NCI-H345 treated with DMSO at 0.1 percent for 48 hours (cell line): ENCODE measurements at regions not wholly inside any gene's neighbourhood (a gene's known extent, or its start where the extent isn't known, plus 50 kb on each side); places are given as distances from the start of the nearest gene placed in this dataset.

Experiments
- DNase-seq: peaks from one replicate; lab custom pipeline; 2025; ENCODE audit not compliant: unreplicated experiment; lab: John Stamatoyannopoulos, UW

DNA sequence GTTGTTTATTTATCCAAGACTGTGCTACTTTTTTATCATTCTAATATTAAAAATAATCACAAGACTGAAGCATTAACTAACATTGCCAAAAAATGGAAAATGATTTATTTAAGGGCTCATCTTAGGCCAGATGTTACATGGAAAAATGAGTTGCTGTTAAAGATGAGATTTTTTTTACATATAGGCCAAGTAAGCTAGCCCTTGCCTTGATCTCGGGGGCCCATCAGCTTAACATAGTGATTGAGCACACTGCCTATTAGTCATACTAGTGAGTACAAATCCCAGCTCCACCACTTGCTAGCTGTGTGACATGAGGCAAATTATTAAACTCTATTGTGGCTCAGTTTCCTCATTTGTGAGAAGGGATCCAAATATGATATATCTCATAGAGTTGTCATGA lies 275.9 kb upstream of the SNX7 start:
- no peak for DNase-seq

DNA sequence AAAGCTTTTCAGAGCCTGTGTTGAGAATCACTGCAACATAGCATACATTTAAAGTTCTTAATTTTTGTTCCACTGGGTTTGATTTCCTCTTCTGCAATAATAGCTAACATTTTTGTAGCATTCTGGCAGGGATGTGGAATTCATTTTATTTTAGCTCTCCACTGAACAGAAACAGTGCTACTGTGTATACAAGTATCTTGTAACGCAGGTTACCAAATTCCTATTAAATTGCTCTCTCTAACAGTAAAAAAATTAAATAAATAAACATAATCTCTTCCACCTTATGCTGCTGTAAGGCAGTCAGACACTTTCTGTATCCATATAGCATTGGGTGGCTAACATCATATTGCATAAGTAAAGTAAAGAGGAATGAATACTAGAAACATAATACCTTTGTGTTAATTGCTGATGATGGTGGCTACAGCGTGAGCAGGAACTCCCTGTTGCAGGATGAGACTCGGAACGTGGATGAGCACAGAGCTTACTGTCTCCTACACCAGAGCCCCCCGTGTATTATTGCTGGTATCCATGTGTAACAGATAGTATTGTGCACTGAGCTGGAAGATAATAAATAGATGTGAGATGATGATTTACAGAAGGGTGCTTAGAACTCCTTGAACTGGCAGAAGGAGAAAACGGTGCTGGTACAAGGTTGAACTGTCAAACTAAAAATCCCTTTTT lies 276.9 kb upstream of the SNX7 start:
- DNase-seq, result no peak

DNA sequence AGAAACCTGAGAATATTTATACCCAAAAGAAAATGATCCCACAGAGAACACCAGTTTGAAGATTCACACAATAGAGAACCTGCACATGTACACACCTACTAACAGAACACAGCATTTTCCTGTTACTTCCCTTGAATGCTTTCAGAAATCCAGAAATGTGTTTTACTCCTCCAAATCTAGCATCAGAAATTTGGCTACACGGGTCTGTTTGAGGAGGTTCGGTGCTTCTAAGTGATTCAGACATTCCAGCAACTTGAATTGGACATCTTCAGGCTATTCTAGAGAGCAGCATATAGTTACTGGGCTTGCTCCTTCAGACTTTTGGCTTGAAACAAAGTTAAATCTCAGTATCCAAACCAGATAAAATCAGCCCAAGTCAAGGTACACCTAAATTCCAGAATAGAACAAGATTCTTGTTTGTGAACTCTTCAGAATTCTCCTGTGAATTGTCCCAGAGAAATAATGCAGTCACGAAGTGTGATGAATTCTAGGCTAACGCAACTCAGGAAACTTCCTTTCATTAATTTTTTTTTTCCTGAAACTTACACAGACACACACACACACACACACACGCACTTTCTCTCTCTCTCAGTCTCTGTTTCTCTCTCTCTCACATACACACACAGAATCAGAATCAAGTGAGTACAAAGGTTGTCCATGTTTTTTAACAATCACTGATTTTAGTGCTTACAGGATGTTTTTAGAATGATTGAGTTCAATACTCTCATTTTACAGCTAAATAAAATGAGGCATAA lies 278.4 kb upstream of the SNX7 start:
- no peak for DNase-seq

DNA sequence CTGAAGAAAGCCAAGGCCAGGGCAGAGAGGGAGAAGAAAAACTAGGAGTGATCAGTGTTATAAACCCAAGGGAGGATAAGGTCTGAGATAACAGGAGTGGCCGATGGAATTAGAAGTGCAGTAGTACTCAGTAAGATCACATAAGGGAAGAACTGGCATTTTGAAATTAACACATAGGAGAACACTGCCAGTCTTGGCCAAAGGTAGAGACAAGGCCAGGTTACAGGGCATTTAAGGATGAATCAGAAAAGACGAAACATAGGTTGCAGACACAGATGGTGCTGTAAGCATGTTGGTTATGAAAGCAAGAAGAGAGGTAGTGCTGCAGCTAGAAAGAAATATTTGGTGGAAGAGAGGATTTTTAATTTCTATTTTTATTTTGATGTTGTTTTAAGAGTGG lies 278.9 kb upstream of the SNX7 start:
- DNase-seq, result no peak

DNA sequence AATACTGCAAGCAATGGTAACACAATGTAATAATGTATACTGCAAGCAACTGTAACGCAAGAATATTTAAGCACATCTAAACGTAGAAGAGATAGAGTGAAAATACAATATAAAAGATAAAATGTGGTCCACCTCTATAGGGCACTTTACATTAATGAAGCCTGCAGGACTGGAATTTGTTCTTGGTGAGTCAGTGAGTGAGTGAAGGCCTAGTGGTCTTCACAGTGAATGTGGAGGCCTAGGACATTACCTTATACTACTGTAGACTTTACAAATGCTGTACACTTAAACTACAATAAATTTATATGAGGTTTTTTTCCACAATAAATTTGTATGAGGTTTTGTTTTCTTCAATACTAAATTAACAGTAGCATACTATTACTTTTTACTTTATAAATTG lies 287.4 kb upstream of the SNX7 start:
- no peak for DNase-seq

DNA sequence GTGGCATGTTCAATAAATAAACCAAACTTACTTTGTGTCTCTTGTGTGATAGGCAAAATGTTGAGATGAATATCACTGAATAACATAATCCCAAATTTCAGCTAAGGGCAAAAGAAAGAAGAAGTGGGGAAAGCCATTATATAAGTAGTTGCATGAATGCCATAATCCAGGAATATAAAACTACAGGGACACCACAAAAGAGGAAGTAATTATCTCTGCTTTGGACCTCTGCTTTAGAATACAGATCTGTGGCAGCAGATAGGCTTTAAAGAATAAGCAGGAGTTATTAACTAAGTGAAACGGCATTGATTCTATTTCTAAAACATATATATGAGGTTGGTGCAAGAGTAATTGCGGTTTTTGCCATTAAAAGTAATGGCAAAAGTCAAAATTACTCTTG lies 288.5 kb upstream of the SNX7 start:
- DNase-seq, result no peak

DNA sequence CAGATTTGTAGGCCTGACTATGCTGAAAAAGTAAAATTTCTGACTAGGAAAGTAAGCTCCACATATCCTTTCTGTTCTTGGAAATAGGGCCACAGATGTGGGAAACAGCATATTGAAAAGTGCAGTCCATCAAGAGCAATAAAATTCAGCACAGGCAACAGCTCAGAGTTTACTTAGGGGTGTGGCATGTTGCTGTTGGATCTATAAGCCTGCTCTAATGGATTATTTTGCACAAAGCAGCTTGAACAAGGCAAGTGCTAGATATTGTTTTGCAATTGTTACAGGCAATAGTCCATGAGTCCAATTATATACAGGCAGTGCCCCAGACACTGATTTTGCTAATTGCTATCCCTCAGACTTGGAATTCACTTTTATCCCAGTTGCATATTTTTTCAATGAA lies 289.8 kb upstream of the SNX7 start:
- DNase-seq, result no peak

DNA sequence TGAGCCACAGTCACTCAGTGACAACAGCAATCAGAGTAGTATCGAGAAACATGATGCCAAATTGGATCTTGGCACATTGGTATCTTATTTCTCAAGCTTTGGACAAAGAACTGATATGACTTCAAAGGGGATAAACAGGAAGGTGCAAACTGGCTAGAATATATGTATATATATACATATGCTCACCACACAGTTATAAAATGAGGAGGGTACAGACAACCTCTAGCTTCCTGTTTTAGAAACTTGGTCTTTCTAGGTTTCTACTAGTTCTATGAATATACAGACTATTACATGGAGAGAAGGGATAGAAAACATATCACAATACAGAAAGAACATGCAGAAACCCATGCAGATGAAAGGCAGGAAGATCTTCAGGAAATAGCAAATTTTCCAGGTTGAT lies 292.1 kb upstream of the SNX7 start:
- no peak for DNase-seq

DNA sequence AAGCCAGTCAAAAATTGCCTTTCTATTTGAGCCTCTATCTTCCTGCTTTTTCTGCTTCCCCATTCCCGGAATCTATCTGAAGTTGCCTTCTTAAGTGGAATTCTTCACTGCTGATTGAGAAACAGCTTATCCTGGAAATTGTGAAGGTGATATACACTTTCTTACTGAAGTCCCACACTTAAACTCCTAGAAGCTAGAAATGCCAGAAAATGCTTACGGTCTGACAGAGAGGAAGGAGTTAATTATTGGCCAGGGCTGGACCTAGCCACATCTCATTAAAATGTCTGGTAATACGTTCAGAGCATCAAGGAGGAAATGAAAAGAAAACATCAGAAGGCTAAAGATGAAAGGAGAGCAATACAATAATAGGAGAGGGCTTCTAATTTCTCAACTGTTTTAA lies 292.5 kb upstream of the SNX7 start:
- no peak for DNase-seq

DNA sequence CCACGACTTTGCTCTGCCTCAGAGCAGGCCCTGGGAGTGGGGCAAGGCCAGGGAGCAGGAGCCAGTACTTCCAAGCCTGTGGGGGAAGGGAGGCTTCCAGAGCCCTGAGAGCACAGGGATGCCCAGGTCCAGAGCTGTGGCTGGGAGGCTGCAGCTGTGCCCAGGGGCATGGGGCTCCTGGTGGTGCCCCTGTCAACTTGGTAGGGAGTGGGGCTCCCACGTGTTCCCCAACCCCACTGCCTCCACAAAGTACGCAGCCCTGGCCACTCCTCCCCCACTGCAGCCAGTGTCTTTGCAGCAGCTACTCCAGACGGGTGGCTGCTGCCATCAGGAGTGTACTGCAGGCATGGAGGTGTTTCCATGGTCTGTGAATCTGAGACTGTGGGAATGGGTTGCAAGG lies 294.1 kb upstream of the SNX7 start:
- DNase-seq, result no peak

DNA sequence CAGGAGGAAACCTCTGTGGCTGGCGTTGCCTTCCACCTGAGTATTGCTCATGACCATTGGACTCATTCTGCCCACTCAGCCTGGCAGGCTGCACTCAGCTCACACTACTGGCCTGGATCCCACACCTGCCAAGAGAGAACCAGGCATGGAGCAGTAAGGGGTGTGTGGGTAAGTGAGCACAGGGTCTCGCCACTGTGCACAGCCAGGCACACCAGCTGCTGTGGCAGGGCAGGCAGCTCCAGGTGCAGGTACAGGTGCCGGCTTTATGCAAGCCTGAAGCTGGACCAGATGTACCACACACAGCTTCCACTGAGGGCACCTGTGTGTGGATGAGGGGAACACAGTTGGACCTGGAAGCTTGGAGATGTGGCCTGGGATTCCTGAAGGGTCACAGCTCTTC lies 295.2 kb upstream of the SNX7 start:
- DNase-seq, result no peak

DNA sequence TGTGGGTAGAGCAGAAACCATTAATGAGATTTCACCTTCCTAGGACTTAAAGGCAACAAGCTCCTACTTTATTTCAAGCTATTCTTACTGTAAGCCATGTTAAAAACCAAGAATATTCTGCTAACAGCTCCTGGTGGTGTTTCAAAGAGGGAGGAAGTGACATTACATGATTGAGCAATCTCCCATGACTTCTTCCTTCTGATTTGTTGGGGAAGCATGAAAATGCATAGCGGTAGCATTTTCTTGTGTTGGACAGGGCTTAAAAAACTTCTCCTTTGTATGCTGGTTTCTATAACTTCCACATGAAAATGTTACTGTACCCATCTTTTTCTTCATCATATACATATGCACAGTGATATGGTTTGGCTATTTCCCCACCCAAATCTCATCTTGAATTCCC lies 297.0 kb upstream of the SNX7 start:
- DNase-seq, result no peak

DNA sequence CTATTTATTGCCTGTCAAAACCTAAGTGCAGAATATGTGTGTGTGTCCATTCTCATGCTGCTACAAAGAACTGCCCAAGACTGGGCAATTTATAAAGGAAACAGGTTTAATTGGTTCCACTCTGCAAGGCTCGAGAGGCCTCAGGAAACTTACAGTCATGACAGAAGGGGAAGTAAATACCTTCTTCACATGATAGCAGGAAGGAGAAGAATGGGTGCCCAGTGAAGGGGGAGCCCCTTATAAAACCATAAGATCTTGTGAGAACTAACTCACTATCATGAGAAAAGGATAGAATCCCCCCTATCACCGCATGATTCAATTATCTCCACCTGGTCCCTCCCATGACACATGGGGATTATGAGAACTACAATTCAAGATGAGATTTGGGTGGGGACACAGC lies 300.7 kb upstream of the SNX7 start:
- DNase-seq, result no peak

DNA sequence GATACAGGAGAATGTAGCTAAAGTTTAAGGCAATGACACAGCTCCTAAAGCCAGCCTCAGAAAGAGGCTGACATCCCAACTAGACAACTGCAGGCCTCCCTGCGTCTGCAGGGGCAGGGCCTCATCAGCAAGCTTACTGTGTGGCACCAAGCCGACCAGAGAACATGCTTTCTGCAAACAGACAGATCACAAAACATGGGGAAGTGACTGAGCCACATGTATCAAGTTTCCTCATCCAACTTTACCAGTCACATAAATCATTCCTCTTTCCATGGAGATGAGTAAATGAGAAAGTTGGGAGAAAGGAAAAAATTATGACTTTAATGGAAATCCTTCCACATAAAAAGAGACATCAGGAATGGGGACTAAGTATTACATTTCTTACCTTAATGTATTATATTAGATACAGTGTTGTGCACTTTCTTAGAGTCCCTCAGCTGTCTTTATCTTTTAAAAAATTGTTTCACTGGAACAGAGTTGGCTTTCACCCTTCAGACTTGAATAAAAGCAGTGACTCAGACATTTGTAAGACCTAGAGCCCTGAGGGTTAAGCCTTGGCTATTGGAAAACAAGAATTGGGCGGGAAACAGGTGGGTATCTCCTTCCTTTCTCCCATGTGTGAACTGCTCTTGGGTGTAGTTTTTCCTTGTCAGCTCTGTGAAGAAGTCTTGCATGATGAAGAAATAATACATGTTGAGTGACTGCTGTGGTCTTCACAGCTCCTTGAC lies 305.7 kb upstream of the SNX7 start:
- DNase-seq, result no peak

DNA sequence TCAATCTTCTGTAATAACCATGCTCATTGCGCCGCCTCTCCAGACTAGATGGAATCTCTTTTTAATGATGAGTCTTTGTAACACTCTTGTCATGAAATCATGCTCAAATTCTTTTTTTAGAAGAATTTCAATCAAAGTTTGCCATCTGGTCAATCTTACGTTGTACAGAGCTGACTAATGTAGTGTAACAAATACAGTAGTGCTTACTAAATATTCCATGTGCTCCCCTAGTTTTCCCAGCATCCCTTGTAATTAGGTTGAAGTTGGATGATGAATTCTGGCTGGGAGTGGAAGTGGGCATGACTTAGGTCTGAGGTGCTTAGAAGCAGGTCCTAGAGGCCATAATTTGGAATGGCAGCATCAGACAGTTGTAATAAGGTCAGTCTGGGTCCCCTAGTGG lies 309.1 kb upstream of the SNX7 start:
- DNase-seq, result no peak

DNA sequence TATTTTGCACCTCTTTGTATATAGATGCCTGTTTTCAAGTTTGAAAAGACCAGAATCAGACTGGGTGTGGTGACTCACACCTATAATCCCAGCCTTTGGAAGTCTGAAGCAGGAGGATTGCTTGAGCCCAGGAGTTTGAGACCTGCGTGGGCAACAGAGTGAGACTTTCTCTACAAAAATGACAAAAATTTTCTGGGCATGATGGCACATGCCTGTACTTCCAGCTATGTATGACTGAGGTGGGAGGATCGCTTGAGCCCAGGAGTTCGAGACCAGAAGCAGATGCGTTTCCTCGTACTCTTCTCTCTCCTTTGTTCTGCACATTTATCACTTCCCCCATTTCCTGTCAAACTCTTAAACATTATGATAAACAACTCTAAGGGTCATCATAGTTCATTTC lies 310.0 kb upstream of the SNX7 start:
- DNase-seq, result no peak

DNA sequence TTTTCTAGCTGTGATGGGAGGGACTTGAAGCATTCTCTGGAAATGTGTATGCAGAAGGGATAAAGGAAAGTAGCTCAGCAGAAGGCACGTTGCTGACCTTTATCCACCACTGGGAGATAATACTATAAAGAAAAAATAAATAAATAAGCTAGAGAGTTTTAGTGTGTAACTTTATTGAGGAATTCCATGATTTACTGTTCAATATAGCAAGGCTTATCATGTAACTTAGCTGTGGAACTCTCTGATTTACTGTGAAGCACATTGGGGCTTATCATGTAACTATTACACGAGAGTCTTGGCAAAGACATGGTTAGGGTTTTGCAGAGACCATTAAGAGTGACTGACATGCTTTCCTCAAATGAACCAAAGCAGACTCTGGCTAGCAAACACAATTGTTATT lies 316.1 kb upstream of the SNX7 start:
- DNase-seq, result no peak

DNA sequence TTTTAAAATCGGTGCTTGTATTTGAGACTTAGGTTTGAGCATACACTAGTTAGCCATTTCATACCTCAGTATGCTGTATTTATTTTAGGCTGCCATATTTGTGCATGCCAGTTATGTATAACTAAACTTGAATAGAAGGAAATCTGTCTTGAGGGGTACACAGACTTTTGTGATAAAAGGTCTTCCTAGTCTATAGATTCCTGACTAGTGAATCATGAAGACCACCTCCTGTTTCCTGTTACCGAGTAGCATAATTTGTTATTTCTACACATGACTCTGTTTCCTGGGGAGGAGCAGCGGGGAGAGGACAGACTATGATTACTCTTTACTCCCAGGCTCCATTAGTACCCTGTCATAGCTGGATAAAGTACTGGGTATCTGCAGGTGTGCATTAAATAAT lies 316.8 kb upstream of the SNX7 start:
- no peak for DNase-seq

DNA sequence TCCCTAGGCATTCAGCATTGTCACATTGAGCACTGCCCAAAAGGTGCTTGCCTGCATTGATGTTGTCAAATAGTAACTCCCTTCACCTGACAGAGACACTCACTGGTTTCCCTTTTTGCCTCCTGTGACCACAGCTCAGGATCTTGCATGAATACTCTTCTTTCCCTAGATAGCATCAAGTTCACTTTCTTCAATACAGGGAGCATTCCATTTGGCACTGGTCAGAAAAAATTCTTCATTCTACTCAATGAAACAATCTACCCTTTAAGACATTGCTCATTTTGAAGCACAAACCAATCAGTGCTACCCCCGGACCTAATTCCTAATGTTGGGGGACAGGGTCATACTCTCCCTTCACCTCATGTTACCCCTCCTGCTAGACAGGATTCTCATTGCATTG lies 319.0 kb upstream of the SNX7 start:
- DNase-seq, result no peak

DNA sequence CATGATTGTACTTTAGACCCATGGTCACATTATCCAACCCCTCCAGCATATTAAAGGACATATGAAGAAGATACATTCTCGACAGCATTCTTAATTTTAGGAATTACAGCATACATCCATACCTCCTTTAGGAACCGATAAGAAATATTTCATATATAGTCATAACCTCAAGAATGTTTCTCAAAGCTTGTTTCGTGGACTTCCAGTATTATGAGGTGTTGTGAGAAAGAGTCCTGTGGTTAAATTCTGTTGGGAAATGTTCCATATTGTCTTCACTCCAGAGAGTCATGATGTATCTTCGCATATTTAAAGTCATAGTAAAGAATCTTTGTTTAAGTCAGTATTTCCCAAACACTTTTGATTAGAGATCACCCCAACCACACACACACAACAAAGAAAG lies 321.0 kb upstream of the SNX7 start:
- DNase-seq, result no peak

DNA sequence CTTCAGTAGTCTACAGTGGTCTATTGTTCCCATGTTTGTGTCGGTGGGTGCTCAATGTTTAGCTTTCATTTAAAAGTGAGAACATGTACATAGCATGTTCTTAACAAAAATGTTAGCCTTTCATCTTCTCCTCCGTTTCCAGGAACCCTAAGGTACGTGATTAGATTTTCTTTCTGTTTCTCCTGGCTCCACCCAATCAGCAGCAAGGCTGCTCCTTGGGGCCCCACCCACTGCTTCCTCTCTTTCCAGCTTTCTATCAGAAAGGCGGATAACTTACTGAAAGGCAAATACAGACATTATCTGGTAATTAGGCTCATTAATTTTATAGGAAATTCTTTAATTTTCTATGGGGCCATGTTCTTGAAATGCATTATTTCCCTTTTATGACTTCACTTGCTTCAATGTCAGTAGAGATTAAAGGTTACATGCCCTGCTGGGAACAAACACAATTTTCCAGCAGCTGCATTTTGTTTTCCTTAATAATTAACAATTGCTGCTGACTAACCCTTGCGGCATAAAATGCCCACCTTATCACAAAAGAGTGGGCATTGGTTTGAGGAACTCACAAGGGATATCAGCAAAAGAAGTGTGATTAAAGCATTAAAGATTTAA lies 324.9 kb upstream of the SNX7 start:
- DNase-seq, result no peak

DNA sequence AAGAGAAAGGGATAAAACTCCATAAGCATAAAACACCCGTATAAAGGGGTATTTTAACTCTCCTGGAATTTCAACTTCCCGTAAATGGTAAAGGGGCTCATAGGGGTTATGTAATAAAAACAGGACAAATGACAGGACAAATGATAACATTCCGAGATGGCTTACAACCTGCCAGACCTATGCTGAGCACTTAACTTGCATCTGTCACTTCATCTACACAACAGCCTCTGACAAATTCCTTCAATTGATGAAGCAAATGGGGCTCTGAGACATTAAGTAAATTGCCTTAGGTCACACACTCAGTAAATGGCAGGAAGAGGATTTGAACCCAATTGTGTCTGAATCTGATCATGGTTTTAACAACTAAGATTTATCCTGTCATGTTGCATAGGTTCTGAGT lies 327.6 kb upstream of the SNX7 start:
- no peak for DNase-seq
